Fibroblast of lung (primary cell): ENCODE measurements at regions not wholly inside any gene's neighbourhood (a gene's known extent, or its start where the extent isn't known, plus 50 kb on each side); places are given as distances from the start of the nearest gene placed in this dataset.

Source experiments
- DNase-seq, 2 donors: peaks; one replicate each; pipeline versions ENCODE4 v3.0.0 to v3.0.0-alpha.2; 2010; ENCODE audit warnings: low read depth in 2 of 2
- H2AFZ ChIP-seq: 2 replicates; pipeline ENCODE4 v1.5.1; 2012; ENCODE audit warnings: low read length, control low read depth, inconsistent platforms
- H3K27ac ChIP-seq: 2 replicates; pipeline ENCODE4 v1.5.1; 2011; ENCODE audit warnings: low read length, control low read depth; ENCODE audit not compliant: insufficient read depth
- H3K27me3 ChIP-seq: 2 replicates; pipeline ENCODE4 v1.5.1; 2011; ENCODE audit warnings: mild to moderate bottlenecking, low read length; ENCODE audit not compliant: control insufficient read depth, insufficient read depth
- H3K36me3 ChIP-seq: 2 replicates; pipeline ENCODE4 v1.5.1; 2011; ENCODE audit warnings: low read length; ENCODE audit not compliant: control insufficient read depth, insufficient read depth
- H3K4me1 ChIP-seq: 2 replicates; pipeline ENCODE4 v1.5.1; 2011; ENCODE audit warnings: low read length; ENCODE audit not compliant: control insufficient read depth, insufficient read depth; ENCODE audit errors: extremely low read depth
- H3K4me2 ChIP-seq: 2 replicates; pipeline ENCODE4 v1.5.1; 2011; ENCODE audit warnings: low read length, control low read depth; ENCODE audit not compliant: insufficient read depth; ENCODE audit errors: extremely low read depth
- H3K4me3 ChIP-seq, 4 experiments: fragments of 200-600 bp in 1 of 4; sonication (generic) in 1 of 4; replicated peaks in 1 of 4; 2 replicates each; pipeline ENCODE4 v1.5.1; 2011 to 2016; ENCODE audit warnings: low read length in 4 of 4, low read depth in 3 of 4, mild to moderate bottlenecking in 3 of 4, control low read depth in 2 of 4, inconsistent platforms in 1 of 4, mixed read lengths in 1 of 4; ENCODE audit not compliant: insufficient read depth in 1 of 4; ENCODE audit errors: control extremely low read depth in 1 of 4
- H3K79me2 ChIP-seq: 2 replicates; pipeline ENCODE4 v1.5.1; 2012; ENCODE audit warnings: mild to moderate bottlenecking, low read length, inconsistent platforms; ENCODE audit not compliant: control insufficient read depth, insufficient read depth
- H3K9ac ChIP-seq: 2 replicates; pipeline ENCODE4 v1.5.1; 2011; ENCODE audit warnings: mild to moderate bottlenecking, low read length, control low read depth; ENCODE audit not compliant: insufficient read depth
- H3K9me3 ChIP-seq: 2 replicates; pipeline ENCODE4 v1.5.1; 2012; ENCODE audit warnings: low read depth, low read length; ENCODE audit not compliant: control insufficient read depth, insufficient read depth
- H4K20me1 ChIP-seq: 2 replicates; pipeline ENCODE4 v1.5.1; 2011; ENCODE audit warnings: low read length; ENCODE audit not compliant: control insufficient read depth, insufficient read depth; ENCODE audit errors: extremely low read depth
- CTCF ChIP-seq, 2 donors: IDR thresholded peaks in 1 of 2; conservative IDR thresholded peaks in 1 of 2; 1 replicate in 1 of 2; 2 replicates in 1 of 2; pipeline ENCODE4 v1.5.1; 2011 to 2012; ENCODE audit warnings: low read length in 2 of 2, control low read depth in 1 of 2, inconsistent platforms in 1 of 2, low read depth in 1 of 2, mild to moderate bottlenecking in 1 of 2
- EZH2 ChIP-seq: IDR thresholded peaks from 2 replicates; pipeline ENCODE4 v1.5.1; 2012; ENCODE audit warnings: low read length, control low read depth, mild to moderate bottlenecking; ENCODE audit errors: missing control alignments

- no peak for DNase-seq
- Histone ChIP-seq H3K4me1 (no peaks in the 10 kb centered on the region), H4K20me1 (no peaks in the 10 kb centered on the region), H3K9ac (no peak overlapping the region), H3K4me3 (no peak overlapping the region), H3K79me2 (no peaks in the 10 kb centered on the region), H3K27me3 (no peaks in the 10 kb centered on the region), H3K36me3 (no peaks in the 10 kb centered on the region), H2AFZ (no peak overlapping the region), H3K4me2 (no peak overlapping the region), H3K9me3 (no peaks in the 10 kb centered on the region), H3K27ac (no peak overlapping the region)
- TF ChIP-seq CTCF (conservative IDR thresholded peaks at IDR 0.05 in 1 of 2, IDR thresholded peaks at IDR 0.05 in 1 of 2; ENCODE audit: low read depth in 1 of 2, low read length in 2 of 2) (no peak), EZH2 (no peak)
These were observed 301.8 kb upstream of the ID4 start for GRCh38 chr6:19535351-19535750.

GRCh38 chr6:19536838-19537237 lies 300.3 kb upstream of the ID4 start:
- no peak for TF ChIP-seq CTCF (conservative IDR thresholded peaks at IDR 0.05 in 1 of 2, IDR thresholded peaks at IDR 0.05 in 1 of 2; ENCODE audit: low read depth in 1 of 2, low read length in 2 of 2)
- no peak overlapping the region for H3K27ac ChIP-seq
- no peaks in the 10 kb centered on the region for H3K9me3 ChIP-seq
- H3K4me2 ChIP-seq, result no peak overlapping the region
- H2AFZ ChIP-seq, result no peak overlapping the region
- H4K20me1 ChIP-seq, result no peaks in the 10 kb centered on the region
- H3K36me3 ChIP-seq, result no peaks in the 10 kb centered on the region
- H3K9ac ChIP-seq, result no peak overlapping the region
- H3K4me3 ChIP-seq, result no peak overlapping the region
- no peaks in the 10 kb centered on the region for H3K4me1 ChIP-seq
- no peaks in the 10 kb centered on the region for H3K27me3 ChIP-seq
- DNase-seq, result no peak
- H3K79me2 ChIP-seq, result no peaks in the 10 kb centered on the region

- H3K9ac ChIP-seq, result no peak overlapping the region
- no peaks in the 10 kb centered on the region for H3K27me3 ChIP-seq
- no peak overlapping the region for H2AFZ ChIP-seq
- no peaks in the 10 kb centered on the region for H3K36me3 ChIP-seq
- H3K27ac ChIP-seq, result no peak overlapping the region
- H3K4me3 ChIP-seq, result no peak overlapping the region
- TF ChIP-seq EZH2 (no peak), CTCF (conservative IDR thresholded peaks at IDR 0.05 in 1 of 2, IDR thresholded peaks at IDR 0.05 in 1 of 2; ENCODE audit: low read depth in 1 of 2, low read length in 2 of 2) (no peak)
- H3K4me2 ChIP-seq, result no peak overlapping the region
- no peaks in the 10 kb centered on the region for H4K20me1 ChIP-seq
- H3K79me2 ChIP-seq, result no peaks in the 10 kb centered on the region
- H3K4me1 ChIP-seq, result no peaks in the 10 kb centered on the region
- no peaks in the 10 kb centered on the region for H3K9me3 ChIP-seq
- DNase-seq, result no peak
These were observed 299.1 kb upstream of the ID4 start for GRCh38 chr6:19538096-19538495.
